Mucosa of rectum (tissue), 2 donors: ENCODE measurements at regions not wholly inside any gene's neighbourhood (a gene's known extent, or its start where the extent isn't known, plus 50 kb on each side); places are given as distances from the start of the nearest gene placed in this dataset.

ENCODE experiments used
- H3K27ac ChIP-seq, 2 donors: one replicate each; pipeline ENCODE4 v1.7.0; 2013; ENCODE audit warnings: inconsistent platforms in 2 of 2, low read depth in 2 of 2, low read length in 2 of 2
- H3K27me3 ChIP-seq, 2 donors: one replicate each; pipeline ENCODE4 v1.7.0; 2013; ENCODE audit warnings: low read length in 2 of 2; ENCODE audit not compliant: control insufficient read depth in 2 of 2, insufficient read depth in 2 of 2
- H3K36me3 ChIP-seq, 2 donors: one replicate each; pipeline ENCODE4 v1.7.0; 2013; ENCODE audit warnings: low read length in 2 of 2; ENCODE audit not compliant: control insufficient read depth in 2 of 2, insufficient read depth in 2 of 2
- H3K4me1 ChIP-seq, 2 donors: one replicate each; pipeline ENCODE4 v1.7.0; 2013; ENCODE audit warnings: low read length in 2 of 2, mild to moderate bottlenecking in 1 of 2; ENCODE audit not compliant: control insufficient read depth in 2 of 2, insufficient read depth in 2 of 2
- H3K4me3 ChIP-seq, 2 donors: one replicate each; pipeline ENCODE4 v1.7.0; 2013; ENCODE audit warnings: low read length in 2 of 2
- H3K9ac ChIP-seq, 2 donors: one replicate each; pipeline ENCODE4 v1.7.0; 2013; ENCODE audit warnings: low read length in 2 of 2, low read depth in 1 of 2, mild to moderate bottlenecking in 1 of 2
- H3K9me3 ChIP-seq, 2 donors: one replicate each; pipeline ENCODE4 v1.7.0; 2013; ENCODE audit warnings: low read length in 2 of 2; ENCODE audit not compliant: control insufficient read depth in 2 of 2
- donor health status: healthy.
- donor health status: Normal muscosa, but diverticular disease.

- H3K9me3 ChIP-seq = no peaks in the 10 kb centered on the region
- no peaks in the 10 kb centered on the region for H3K36me3 ChIP-seq
- H3K9ac ChIP-seq = no peak overlapping the region
- no peaks in the 10 kb centered on the region for H3K4me1 ChIP-seq
- no peaks in the 10 kb centered on the region for H3K27me3 ChIP-seq
- no peak overlapping the region for H3K27ac ChIP-seq
- no peak overlapping the region for H3K4me3 ChIP-seq
Measured at GRCh38 chr2:14136030-14136429, 496.5 kb upstream of the LRATD1 start.

- no peaks in the 10 kb centered on the region for H3K4me1 ChIP-seq
- H3K36me3 ChIP-seq = no peaks in the 10 kb centered on the region
- H3K4me3 ChIP-seq = no peak overlapping the region
- H3K27me3 ChIP-seq = no peaks in the 10 kb centered on the region
- no peaks in the 10 kb centered on the region for H3K9me3 ChIP-seq
- H3K9ac ChIP-seq = no peak overlapping the region
- no peak overlapping the region for H3K27ac ChIP-seq
Measured at GRCh38 chr2:14137643-14138042, 494.9 kb upstream of the LRATD1 start.

- Histone ChIP-seq H3K36me3 (no peaks in the 10 kb centered on the region), H3K27me3 (no peaks in the 10 kb centered on the region), H3K27ac (no peak overlapping the region), H3K9ac (no peak overlapping the region), H3K4me1 (no peaks in the 10 kb centered on the region), H3K4me3 (no peak overlapping the region), H3K9me3 (no peaks in the 10 kb centered on the region)
Measured at GRCh38 chr2:14140009-14140550, 492.4 kb upstream of the LRATD1 start.

GRCh38 chr2:14143435-14143834, 489.1 kb upstream of the LRATD1 start:
- Histone ChIP-seq H3K36me3 (no peaks in the 10 kb centered on the region), H3K27ac (no peak overlapping the region), H3K4me3 (no peak overlapping the region), H3K27me3 (no peaks in the 10 kb centered on the region), H3K4me1 (no peaks in the 10 kb centered on the region), H3K9me3 (no peaks in the 10 kb centered on the region), H3K9ac (no peak overlapping the region)

- H3K36me3 ChIP-seq = no peaks in the 10 kb centered on the region
- no peak overlapping the region for H3K27ac ChIP-seq
- H3K9me3 ChIP-seq = no peaks in the 10 kb centered on the region
- no peaks in the 10 kb centered on the region for H3K4me1 ChIP-seq
- H3K9ac ChIP-seq = no peak overlapping the region
- no peak overlapping the region for H3K4me3 ChIP-seq
- no peaks in the 10 kb centered on the region for H3K27me3 ChIP-seq
Measured at GRCh38 chr2:14148216-14148615, 484.3 kb upstream of the LRATD1 start.

- Histone ChIP-seq H3K9ac (no peak overlapping the region), H3K27ac (no peak overlapping the region), H3K9me3 (no peaks in the 10 kb centered on the region), H3K4me3 (no peak overlapping the region), H3K36me3 (no peaks in the 10 kb centered on the region), H3K27me3 (no peaks in the 10 kb centered on the region), H3K4me1 (no peaks in the 10 kb centered on the region)
Measured at GRCh38 chr2:14157816-14158215, 474.7 kb upstream of the LRATD1 start.

GRCh38 chr2:14180333-14180732, 452.2 kb upstream of the LRATD1 start:
- no peak overlapping the region for H3K9ac ChIP-seq
- H3K9me3 ChIP-seq = no peaks in the 10 kb centered on the region
- no peaks in the 10 kb centered on the region for H3K4me1 ChIP-seq
- H3K27ac ChIP-seq = no peak overlapping the region
- H3K4me3 ChIP-seq = no peak overlapping the region
- no peaks in the 10 kb centered on the region for H3K36me3 ChIP-seq
- H3K27me3 ChIP-seq = no peaks in the 10 kb centered on the region

- no peak overlapping the region for H3K27ac ChIP-seq
- no peak overlapping the region for H3K9ac ChIP-seq
Measured at GRCh38 chr2:14182227-14182946, 450.1 kb upstream of the LRATD1 start.

GRCh38 chr2:14185906-14186305, 446.6 kb upstream of the LRATD1 start:
- Histone ChIP-seq H3K27ac (no peak overlapping the region), H3K27me3 (no peaks in the 10 kb centered on the region), H3K36me3 (no peaks in the 10 kb centered on the region), H3K9me3 (no peaks in the 10 kb centered on the region), H3K4me3 (no peak overlapping the region), H3K4me1 (no peaks in the 10 kb centered on the region), H3K9ac (no peak overlapping the region)

More at GRCh38 chr2:14182227-14182946, 450.1 kb upstream of the LRATD1 start:
- Histone ChIP-seq H3K27me3 (no peaks in the 10 kb centered on the region), H3K36me3 (no peaks in the 10 kb centered on the region), H3K4me1 (no peaks in the 10 kb centered on the region), H3K4me3 (no peak overlapping the region), H3K9me3 (no peaks in the 10 kb centered on the region)

- no peak overlapping the region for H3K9ac ChIP-seq
- no peaks in the 10 kb centered on the region for H3K27me3 ChIP-seq
- H3K4me1 ChIP-seq = no peaks in the 10 kb centered on the region
- H3K9me3 ChIP-seq = no peaks in the 10 kb centered on the region
- no peaks in the 10 kb centered on the region for H3K36me3 ChIP-seq
- no peak overlapping the region for H3K27ac ChIP-seq
- H3K4me3 ChIP-seq = no peak overlapping the region
Measured at GRCh38 chr2:14188446-14188845, 444.1 kb upstream of the LRATD1 start.
